Activated CD4-positive, alpha-beta memory T cell treated with anti-CD3 and anti-CD28 coated beads for 36 hours (primary cell): ENCODE measurements at regions not wholly inside any gene's neighbourhood (a gene's known extent, or its start where the extent isn't known, plus 50 kb on each side); places are given as distances from the start of the nearest gene placed in this dataset.
"Not testable (repeated sequence)": the region's sequence is repeated elsewhere in the genome, so short reads cannot be mapped to it uniquely, and the experiment has no call there.

Experiments used
- CTCF ChIA-PET: fragments of 350-600 bp; sonication (Branson Sonifier 250); formaldehyde crosslinking; loops from one replicate; lab custom pipeline; 2021; ENCODE audit warnings: antibody characterized with exemption, inconsistent platforms; lab: Charles Lee
- POLR2A ChIA-PET: fragments of 350-600 bp; sonication (Branson Sonifier 250); formaldehyde crosslinking; loops from one replicate; lab custom pipeline; 2021; ENCODE audit warnings: antibody characterized with exemption; lab: Charles Lee
- DNase-seq: peaks from one replicate; pipeline ENCODE4 v3.0.0-alpha.2; 2020
- H3K27ac Mint-ChIP-seq: one replicate; pipeline ENCODE4 v1.8.0; 2021; ENCODE audit warnings: mixed read lengths
- H3K27me3 Mint-ChIP-seq: one replicate; pipeline ENCODE4 v1.8.0; 2021; ENCODE audit warnings: mixed read lengths
- H3K36me3 Mint-ChIP-seq: one replicate; pipeline ENCODE4 v1.8.0; 2021; ENCODE audit warnings: mixed read lengths
- H3K4me1 Mint-ChIP-seq: one replicate; pipeline ENCODE4 v1.8.0; 2021; ENCODE audit warnings: low read depth, mixed read lengths
- H3K4me3 Mint-ChIP-seq: one replicate; pipeline ENCODE4 v1.8.0; 2021; ENCODE audit warnings: mild to moderate bottlenecking, mixed read lengths
- H3K9me3 Mint-ChIP-seq: one replicate; pipeline ENCODE4 v1.8.0; 2021; ENCODE audit warnings: mixed read lengths
- intact Hi-C: fragments of 100-400 bp; cut with micrococcal nuclease; formaldehyde crosslinking; loops from one replicate; pipeline ENCODE4 v1.15.1; 2023

DNA sequence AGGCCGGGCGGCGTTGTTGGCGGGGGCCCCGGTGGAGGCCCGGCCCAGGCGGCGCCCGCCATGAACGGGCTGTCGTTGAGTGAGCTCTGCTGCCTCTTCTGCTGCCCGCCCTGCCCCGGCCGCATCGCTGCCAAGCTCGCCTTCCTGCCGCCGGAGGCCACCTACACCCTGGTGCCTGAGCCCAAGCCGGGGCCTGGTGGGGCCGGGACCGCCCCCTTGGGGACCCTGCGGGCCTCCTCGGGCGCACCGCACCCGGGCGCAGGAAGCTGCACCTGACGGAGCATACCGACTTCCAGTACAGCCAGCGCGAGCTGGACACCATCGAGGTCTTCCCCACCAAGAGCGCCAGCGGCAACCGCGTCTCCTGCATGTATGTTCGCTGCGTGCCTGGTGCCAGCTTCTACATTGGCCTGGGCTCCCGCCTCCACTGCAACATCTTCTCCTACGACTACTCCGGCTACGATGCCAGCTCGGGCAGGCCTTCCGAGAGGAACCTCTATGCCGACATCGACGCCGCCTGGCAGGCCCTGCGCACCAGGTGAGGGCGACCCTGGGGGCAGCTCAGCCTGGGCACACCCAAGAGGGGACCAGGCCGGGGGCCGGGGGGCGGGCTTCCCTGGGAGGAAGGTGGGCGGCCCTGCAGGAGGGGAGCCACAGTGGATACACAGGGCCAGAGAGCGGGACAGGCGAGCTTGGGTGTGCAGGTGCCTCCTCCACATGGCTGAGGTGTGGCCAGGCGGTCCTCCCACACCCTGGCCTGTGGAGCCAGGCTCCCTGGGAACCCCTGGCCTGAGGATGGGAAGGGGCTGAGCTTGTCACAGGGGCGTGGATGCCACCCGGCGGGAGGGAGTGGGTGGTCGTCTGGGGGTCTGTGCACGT lies 201.6 kb downstream of the USP22 start:
- H3K9me3 Mint-ChIP-seq, CTCF ChIA-PET, H3K4me3 Mint-ChIP-seq, H3K27ac Mint-ChIP-seq, H3K4me1 Mint-ChIP-seq, intact Hi-C loops, H3K36me3 Mint-ChIP-seq, POLR2A ChIA-PET, DNase-seq: not testable (repeated sequence)
- peaks cover 20% of the 10 kb centered on the region for H3K27me3 Mint-ChIP-seq

GRCh38 chr17:20842012-20842411 lies 200.8 kb downstream of the USP22 start:
- DNase-seq, intact Hi-C loops, H3K27ac Mint-ChIP-seq, H3K4me3 Mint-ChIP-seq, H3K36me3 Mint-ChIP-seq, CTCF ChIA-PET, H3K4me1 Mint-ChIP-seq, H3K9me3 Mint-ChIP-seq, POLR2A ChIA-PET: not testable (repeated sequence)
- H3K27me3 Mint-ChIP-seq = peaks cover 18% of the 10 kb centered on the region

GRCh38 chr17:20843261-20843660 lies 199.6 kb downstream of the USP22 start:
- H3K36me3 Mint-ChIP-seq, CTCF ChIA-PET, H3K4me3 Mint-ChIP-seq, H3K27ac Mint-ChIP-seq, POLR2A ChIA-PET, H3K4me1 Mint-ChIP-seq, intact Hi-C loops, DNase-seq, H3K9me3 Mint-ChIP-seq: not testable (repeated sequence)
- H3K27me3 Mint-ChIP-seq = peaks cover 24% of the 10 kb centered on the region

DNA sequence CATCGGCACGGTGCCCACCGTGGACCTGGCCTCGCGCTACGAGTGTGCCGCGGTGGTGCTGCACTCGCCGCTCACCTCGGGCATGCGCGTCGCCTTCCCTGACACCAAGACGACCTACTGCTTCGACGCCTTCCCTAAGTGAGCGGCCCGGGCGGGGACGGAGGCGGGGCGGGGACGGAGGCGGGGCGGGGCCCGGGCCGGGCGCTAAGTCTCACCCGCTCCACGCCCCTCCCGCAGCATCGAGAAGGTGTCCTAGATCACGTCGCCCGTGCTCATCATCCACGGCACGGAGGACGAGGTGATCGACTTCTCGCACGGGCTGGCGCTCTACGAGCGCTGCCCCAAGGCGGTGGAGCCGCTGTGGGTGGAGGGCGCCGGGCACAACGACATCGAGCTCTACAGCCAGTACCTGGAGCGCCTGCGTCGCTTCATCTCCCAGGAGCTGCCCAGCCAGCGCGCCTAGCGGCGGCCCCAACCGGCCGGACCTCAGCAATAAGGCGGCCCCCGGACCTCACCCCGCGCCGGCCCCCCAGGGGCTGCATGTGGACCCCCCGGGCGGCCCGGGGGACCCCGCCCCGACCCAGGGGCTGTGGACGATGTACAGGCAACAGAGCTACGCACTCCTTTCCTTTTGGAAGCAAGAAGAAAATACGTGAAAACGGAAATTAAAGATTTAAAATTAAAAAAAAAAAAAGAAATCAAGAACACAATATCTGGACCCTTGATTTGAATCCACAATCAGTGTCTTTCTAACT lies 198.8 kb downstream of the USP22 start:
- H3K9me3 Mint-ChIP-seq, POLR2A ChIA-PET, H3K27ac Mint-ChIP-seq, H3K4me1 Mint-ChIP-seq, intact Hi-C loops, H3K36me3 Mint-ChIP-seq: not testable (repeated sequence)
- DNase-seq = peak; percentile 64
- CTCF ChIA-PET = interaction anchor here (1.5 to 1.9 kb wide), 2 partner anchors 9 to 43 kb away, joined by 6 to 8 read pairs; no protein-coding TSS in a partner anchor
- Mint-ChIP-seq H3K4me3 (peak overlapping the region; percentile 52), H3K27me3 (peaks cover 24% of the 10 kb centered on the region)

DNA sequence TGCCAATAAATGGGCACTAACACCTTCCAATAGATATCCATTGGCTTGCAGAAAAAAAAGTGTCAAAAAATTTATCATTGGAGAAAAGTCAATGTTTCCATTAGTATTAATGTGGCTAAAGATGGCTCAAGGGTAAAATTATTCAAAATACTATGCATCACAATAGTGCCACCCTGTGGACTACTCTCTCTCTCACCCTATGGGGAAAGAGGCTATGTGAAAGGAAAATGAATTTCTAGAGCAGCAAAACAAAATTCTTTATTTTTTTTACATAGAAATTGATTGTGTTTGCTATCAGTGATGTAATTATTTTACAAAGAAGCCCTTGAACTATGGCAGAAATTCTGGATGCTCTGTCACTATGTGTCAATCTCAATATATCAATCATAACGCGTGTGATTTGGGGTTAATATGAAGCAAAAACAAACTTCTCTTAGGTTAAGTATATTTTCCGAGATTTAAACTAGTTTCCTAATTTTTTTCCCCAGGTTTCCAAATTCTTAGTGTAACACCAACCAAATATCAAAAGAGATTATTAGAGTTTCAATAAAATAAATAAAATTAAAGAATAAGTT lies 193.9 kb downstream of the USP22 start:
- H3K36me3 Mint-ChIP-seq, H3K9me3 Mint-ChIP-seq, H3K27ac Mint-ChIP-seq, H3K4me3 Mint-ChIP-seq, POLR2A ChIA-PET, DNase-seq, CTCF ChIA-PET: not testable (repeated sequence)
- intact Hi-C loops = loop anchor here (1.0 kb wide), 1 partner anchor 48 kb away; no protein-coding TSS in a partner anchor
- Mint-ChIP-seq H3K4me1 (peaks cover 15% of the 10 kb centered on the region), H3K27me3 (peaks cover 39% of the 10 kb centered on the region)

- CTCF ChIA-PET = not testable (repeated sequence)
Observed at GRCh38 chr17:20851591-20852238, 191.1 kb downstream of the USP22 start.

GRCh38 chr17:20852239-20852989 lies 190.4 kb downstream of the USP22 start:
- CTCF ChIA-PET = interaction anchor here (1.7 kb wide), 1 partner anchor 8 kb away, joined by 6 read pairs; no protein-coding TSS in a partner anchor
- POLR2A ChIA-PET = interaction anchor here (0.5 kb wide), 1 partner anchor 260 kb away, joined by 4 read pairs; no protein-coding TSS in a partner anchor
- Mint-ChIP-seq H3K4me3 (peak overlapping the region; percentile 50), H3K4me1 (peaks cover 15% of the 10 kb centered on the region), H3K36me3 (no peaks in the 10 kb centered on the region), H3K27me3 (peaks cover 48% of the 10 kb centered on the region), H3K27ac (no peak overlapping the region), H3K9me3 (no peaks in the 10 kb centered on the region)
- intact Hi-C loops = no loop called here
- peak; percentile 25 for DNase-seq

More at GRCh38 chr17:20851591-20852238, 191.1 kb downstream of the USP22 start:
- H3K36me3 Mint-ChIP-seq, POLR2A ChIA-PET, H3K27ac Mint-ChIP-seq, intact Hi-C loops, H3K9me3 Mint-ChIP-seq, DNase-seq: not testable (repeated sequence)
- peaks cover 15% of the 10 kb centered on the region for H3K4me1 Mint-ChIP-seq
- H3K27me3 Mint-ChIP-seq = peaks cover 45% of the 10 kb centered on the region
- peak overlapping the region; percentile 50 for H3K4me3 Mint-ChIP-seq

GRCh38 chr17:20852990-20853370 lies 189.8 kb downstream of the USP22 start:
- H3K27ac Mint-ChIP-seq = no peak overlapping the region
- POLR2A ChIA-PET = no interaction called here
- DNase-seq = no peak
- intact Hi-C loops = no loop called here
- H3K36me3 Mint-ChIP-seq = no peaks in the 10 kb centered on the region
- no peaks in the 10 kb centered on the region for H3K9me3 Mint-ChIP-seq
- peaks cover 45% of the 10 kb centered on the region for H3K27me3 Mint-ChIP-seq
- CTCF ChIA-PET = interaction anchor here (1.7 kb wide), 1 partner anchor 9 kb away, joined by 6 read pairs; no protein-coding TSS in a partner anchor
- H3K4me3 Mint-ChIP-seq = no peak overlapping the region
- peaks cover 15% of the 10 kb centered on the region for H3K4me1 Mint-ChIP-seq

- H3K4me3 Mint-ChIP-seq, DNase-seq, H3K9me3 Mint-ChIP-seq, CTCF ChIA-PET, H3K36me3 Mint-ChIP-seq, H3K27ac Mint-ChIP-seq, POLR2A ChIA-PET, intact Hi-C loops: not testable (repeated sequence)
- Mint-ChIP-seq H3K4me1 (peaks cover 15% of the 10 kb centered on the region), H3K27me3 (peaks cover 37% of the 10 kb centered on the region)
Observed at GRCh38 chr17:20855910-20856470, 186.8 kb downstream of the USP22 start.

GRCh38 chr17:20866444-20867209 lies 176.2 kb downstream of the USP22 start:
- H3K27me3 Mint-ChIP-seq = peaks cover 12% of the 10 kb centered on the region
- H3K9me3 Mint-ChIP-seq, H3K4me1 Mint-ChIP-seq, CTCF ChIA-PET, intact Hi-C loops, POLR2A ChIA-PET, H3K27ac Mint-ChIP-seq, H3K4me3 Mint-ChIP-seq, DNase-seq, H3K36me3 Mint-ChIP-seq: not testable (repeated sequence)
